Testis (tissue), 2 donors: ENCODE measurements at regions not wholly inside any gene's neighbourhood (a gene's known extent, or its start where the extent isn't known, plus 50 kb on each side); places are given as distances from the start of the nearest gene placed in this dataset.

Experiments used
- DNase-seq: peaks from one replicate; pipeline ENCODE4 v3.0.0-alpha.2; 2019
- H3K27ac ChIP-seq, 2 donors: fragments of 200-600 bp; sonication (generic); one replicate each; pipeline ENCODE4 v1.5.1; 2019
- H3K27me3 ChIP-seq: fragments of 200-600 bp; sonication (generic); one replicate; pipeline ENCODE4 v1.5.1; 2019
- H3K36me3 ChIP-seq: fragments of 200-600 bp; sonication (generic); one replicate; pipeline ENCODE4 v1.5.1; 2017; ENCODE audit warnings: low read depth; ENCODE audit errors: missing control alignments
- H3K4me1 ChIP-seq: fragments of 200-600 bp; sonication (generic); one replicate; pipeline ENCODE4 v1.5.1; 2019
- H3K4me3 ChIP-seq, 2 donors: fragments of 200-600 bp; sonication (generic); one replicate each; pipeline ENCODE4 v1.5.1; 2017 to 2019
- H3K9me3 ChIP-seq: fragments of 200-600 bp; sonication (generic); one replicate; pipeline ENCODE4 v1.5.1; 2017
- POLR2A ChIP-seq: fragments of 450-650 bp; IDR thresholded peaks from one replicate; pipeline ENCODE4 v1.6.1; 2017; ENCODE audit warnings: antibody characterized with exemption, mild to moderate bottlenecking, moderate library complexity
- WGBS, 2 donors: methylation state at CpG; one replicate each; pipeline ENCODE4 v1.1.5; 2018; 5-methylcytosine and 5-hydroxymethylcytosine counted together
- intact Hi-C: fragments of 100-400 bp; cut with DNase I; formaldehyde crosslinking; loops from one replicate; pipeline ENCODE4 v1.15.1; 2023; ENCODE audit warnings: low total_unique reads
- microRNA-seq, 2 donors: library from miRNA; unstranded; fragments of <30 nt; microRNA quantifications; one replicate each; pipeline ENCODE4, GENCODE V29; 2016; ENCODE audit warnings: borderline number of aligned reads in 2 of 2, borderline replicate concordance in 1 of 2
- small RNA-seq, 2 donors: library from RNA; depleted of rRNA; stranded (forward); fragments of <200 nt; gene quantifications; one replicate each; pipeline ENCODE3, GENCODE V24; 2016
- TF ChIP-seq, protein P1 (sequence below), 3 experiments: fragments of 450-650 bp in 2 of 3; fragments of 200-600 bp in 1 of 3; sonication (generic) in 1 of 3; IDR thresholded peaks; one replicate each; pipeline ENCODE4 v1.5.1; 2016 to 2019; ENCODE audit warnings: antibody characterized with exemption in 3 of 3, mild to moderate bottlenecking in 2 of 3, moderate library complexity in 1 of 3

DNA sequence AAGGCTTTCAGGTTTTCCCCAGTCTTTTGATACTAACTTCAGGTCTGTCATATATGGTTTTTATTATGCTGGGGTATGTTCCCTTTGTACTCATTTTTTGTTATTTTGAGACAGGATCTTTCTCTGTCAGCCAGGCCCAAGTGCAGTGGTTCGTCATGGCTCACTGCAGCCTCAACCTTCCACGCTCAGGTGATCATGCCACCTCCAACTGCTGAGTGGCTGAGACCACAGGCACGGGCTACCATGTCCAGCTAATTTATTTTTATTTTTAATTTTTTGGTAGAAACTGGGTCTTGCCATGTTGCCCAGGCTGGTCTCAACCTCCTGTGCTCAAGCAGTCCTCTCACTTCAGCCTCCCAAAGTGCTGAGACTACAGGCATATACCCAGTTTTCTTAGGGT lies 50.6 kb upstream of the PDGFD start:
- H3K27me3 ChIP-seq: no peaks in the 10 kb centered on the region
- WGBS, 2 donors: 83 to 89% methylated on average over 3 of the region's 3 CpGs
- TF ChIP-seq POLR2A: no peak
- TF ChIP-seq, protein P1, sequence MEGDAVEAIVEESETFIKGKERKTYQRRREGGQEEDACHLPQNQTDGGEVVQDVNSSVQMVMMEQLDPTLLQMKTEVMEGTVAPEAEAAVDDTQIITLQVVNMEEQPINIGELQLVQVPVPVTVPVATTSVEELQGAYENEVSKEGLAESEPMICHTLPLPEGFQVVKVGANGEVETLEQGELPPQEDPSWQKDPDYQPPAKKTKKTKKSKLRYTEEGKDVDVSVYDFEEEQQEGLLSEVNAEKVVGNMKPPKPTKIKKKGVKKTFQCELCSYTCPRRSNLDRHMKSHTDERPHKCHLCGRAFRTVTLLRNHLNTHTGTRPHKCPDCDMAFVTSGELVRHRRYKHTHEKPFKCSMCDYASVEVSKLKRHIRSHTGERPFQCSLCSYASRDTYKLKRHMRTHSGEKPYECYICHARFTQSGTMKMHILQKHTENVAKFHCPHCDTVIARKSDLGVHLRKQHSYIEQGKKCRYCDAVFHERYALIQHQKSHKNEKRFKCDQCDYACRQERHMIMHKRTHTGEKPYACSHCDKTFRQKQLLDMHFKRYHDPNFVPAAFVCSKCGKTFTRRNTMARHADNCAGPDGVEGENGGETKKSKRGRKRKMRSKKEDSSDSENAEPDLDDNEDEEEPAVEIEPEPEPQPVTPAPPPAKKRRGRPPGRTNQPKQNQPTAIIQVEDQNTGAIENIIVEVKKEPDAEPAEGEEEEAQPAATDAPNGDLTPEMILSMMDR (IDR thresholded peaks at IDR 0.05): no peak
- H3K4me3 ChIP-seq: no peak overlapping the region
- DNase-seq: no peak
- no peaks in the 10 kb centered on the region for H3K9me3 ChIP-seq
- no peaks in the 10 kb centered on the region for H3K4me1 ChIP-seq
- intact Hi-C loops: no loop called here
- no peak overlapping the region for H3K27ac ChIP-seq
- no peaks in the 10 kb centered on the region for H3K36me3 ChIP-seq

Small RNA genes lying in the stretch of these regions (microRNA-seq; reads per million reads assigned to microRNA genes)
- gene MIR7641-1: 0 reads per million in 2 donors

Small RNA genes lying in the stretch of these regions (small RNA-seq; reads per million reads assigned to genes)
- gene AP001485.1 (0 reads per million in 2 donors), gene MIR7641-1 (0 reads per million in 2 donors)
